ENCODE measurements at regions not wholly inside any gene's neighbourhood (a gene's known extent, or its start where the extent isn't known, plus 50 kb on each side); places are given as distances from the start of the nearest gene placed in this dataset.

- CTCF ChIA-PET = interaction anchor here (1.0 kb wide), 1 partner anchor 14 kb away, joined by 3 read pairs; no protein-coding TSS in a partner anchor
- intact Hi-C loops (cut with DNase I, micrococcal nuclease) = no loop called here
- peaks cover 15% of the 10 kb centered on the region for H3K27me3 Mint-ChIP-seq
- H3K4me1 Mint-ChIP-seq = no peaks in the 10 kb centered on the region
- no peaks in the 10 kb centered on the region for H3K36me3 Mint-ChIP-seq (ENCODE audit: low read depth)
- POLR2A ChIA-PET = no interaction called here
- H3K9me3 Mint-ChIP-seq (ENCODE audit: low read depth) = no peaks in the 10 kb centered on the region
- no peak for ATAC-seq
- DNase-seq = no peak
- no peak overlapping the region for H3K4me3 Mint-ChIP-seq
- no peak overlapping the region for H3K27ac Mint-ChIP-seq
These were observed 138.0 kb upstream of the POU2AF2 start for GRCh38 chr11:111107501-111107900.

GRCh38 chr11:111106641-111107040, 138.9 kb upstream of the POU2AF2 start:
- intact Hi-C loops (cut with DNase I, micrococcal nuclease) = no loop called here
- Mint-ChIP-seq H3K27ac (no peak overlapping the region), H3K4me1 (no peaks in the 10 kb centered on the region), H3K9me3 (ENCODE audit: low read depth) (no peaks in the 10 kb centered on the region), H3K36me3 (ENCODE audit: low read depth) (no peaks in the 10 kb centered on the region), H3K27me3 (peaks cover 12% of the 10 kb centered on the region), H3K4me3 (no peak overlapping the region)
- ATAC-seq = no peak
- ChIA-PET POLR2A (no interaction called here), CTCF (interaction anchor here (1.0 kb wide), 1 partner anchor 14 kb away, joined by 3 read pairs; no protein-coding TSS in a partner anchor)
- no peak for DNase-seq

- no peak for ATAC-seq
- intact Hi-C loops (cut with DNase I, micrococcal nuclease) = no loop called here
- POLR2A ChIA-PET = no interaction called here
- no peaks in the 10 kb centered on the region for H3K36me3 Mint-ChIP-seq (ENCODE audit: low read depth)
- CTCF ChIA-PET = no interaction called here
- no peak overlapping the region for H3K27ac Mint-ChIP-seq
- peaks cover 12% of the 10 kb centered on the region for H3K27me3 Mint-ChIP-seq
- no peaks in the 10 kb centered on the region for H3K4me1 Mint-ChIP-seq
- no peak for DNase-seq
- H3K4me3 Mint-ChIP-seq = no peak overlapping the region
- no peaks in the 10 kb centered on the region for H3K9me3 Mint-ChIP-seq (ENCODE audit: low read depth)
These were observed 140.0 kb upstream of the POU2AF2 start for GRCh38 chr11:111105566-111105965.

- H3K27me3 Mint-ChIP-seq = peaks cover 14% of the 10 kb centered on the region
- POLR2A ChIA-PET = no interaction called here
- CTCF ChIA-PET = no interaction called here
These were observed 141.3 kb upstream of the POU2AF2 start for GRCh38 chr11:111104185-111104584.

GRCh38 chr11:111101881-111102280, 143.6 kb upstream of the POU2AF2 start:
- intact Hi-C loops (cut with DNase I, micrococcal nuclease) = no loop called here
- ATAC-seq (no peak), DNase-seq (no peak)
- Mint-ChIP-seq H3K36me3 (ENCODE audit: low read depth) (no peaks in the 10 kb centered on the region), H3K4me3 (no peak overlapping the region), H3K9me3 (ENCODE audit: low read depth) (no peaks in the 10 kb centered on the region), H3K27me3 (peaks cover 15% of the 10 kb centered on the region), H3K4me1 (no peaks in the 10 kb centered on the region), H3K27ac (no peak overlapping the region)
- ChIA-PET CTCF (no interaction called here), POLR2A (no interaction called here)

More at GRCh38 chr11:111104185-111104584, 141.3 kb upstream of the POU2AF2 start:
- ATAC-seq (no peak), DNase-seq (no peak)
- Mint-ChIP-seq H3K36me3 (ENCODE audit: low read depth) (no peaks in the 10 kb centered on the region), H3K4me3 (no peak overlapping the region), H3K4me1 (no peaks in the 10 kb centered on the region), H3K27ac (no peak overlapping the region), H3K9me3 (ENCODE audit: low read depth) (no peaks in the 10 kb centered on the region)
- intact Hi-C loops (cut with DNase I, micrococcal nuclease) = no loop called here

- intact Hi-C loops (cut with DNase I, micrococcal nuclease) = no loop called here
- ATAC-seq (no peak), DNase-seq (no peak)
- H3K4me1 Mint-ChIP-seq = no peaks in the 10 kb centered on the region
- ChIA-PET CTCF (interaction anchor here (1.4 kb wide), 1 partner anchor 130 kb away, joined by 3 read pairs; no protein-coding TSS in a partner anchor), POLR2A (no interaction called here)
- no peak overlapping the region for H3K27ac Mint-ChIP-seq
- no peaks in the 10 kb centered on the region for H3K9me3 Mint-ChIP-seq (ENCODE audit: low read depth)
- H3K27me3 Mint-ChIP-seq = peaks cover 12% of the 10 kb centered on the region
- H3K4me3 Mint-ChIP-seq = no peak overlapping the region
- H3K36me3 Mint-ChIP-seq (ENCODE audit: low read depth) = no peaks in the 10 kb centered on the region
These were observed 146.4 kb upstream of the POU2AF2 start for GRCh38 chr11:111099028-111099713.

- H3K4me3 Mint-ChIP-seq = no peak overlapping the region
- intact Hi-C loops (cut with DNase I, micrococcal nuclease) = no loop called here
- H3K27me3 Mint-ChIP-seq = peaks cover 11% of the 10 kb centered on the region
- H3K9me3 Mint-ChIP-seq (ENCODE audit: low read depth) = no peaks in the 10 kb centered on the region
- ChIA-PET POLR2A (no interaction called here), CTCF (interaction anchor here (1.4 kb wide), 1 partner anchor 131 kb away, joined by 3 read pairs; no protein-coding TSS in a partner anchor)
- H3K36me3 Mint-ChIP-seq (ENCODE audit: low read depth) = no peaks in the 10 kb centered on the region
- DNase-seq (no peak), ATAC-seq (no peak)
- no peak overlapping the region for H3K27ac Mint-ChIP-seq
- H3K4me1 Mint-ChIP-seq = no peaks in the 10 kb centered on the region
These were observed 147.4 kb upstream of the POU2AF2 start for GRCh38 chr11:111098091-111098490.

- intact Hi-C loops (cut with DNase I, micrococcal nuclease) = no loop called here
- Mint-ChIP-seq H3K27ac (no peak overlapping the region), H3K27me3 (peaks cover 7% of the 10 kb centered on the region), H3K36me3 (ENCODE audit: low read depth) (no peaks in the 10 kb centered on the region), H3K9me3 (ENCODE audit: low read depth) (no peaks in the 10 kb centered on the region), H3K4me3 (no peak overlapping the region), H3K4me1 (no peaks in the 10 kb centered on the region)
- ChIA-PET POLR2A (no interaction called here), CTCF (interaction anchor here (1.0 kb wide), 1 partner anchor 8 kb away, joined by 3 read pairs; no protein-coding TSS in a partner anchor)
- no peak for ATAC-seq
- peak; percentile 9 for DNase-seq
These were observed 148.3 kb upstream of the POU2AF2 start for GRCh38 chr11:111097191-111097590.

GRCh38 chr11:111095327-111095726, 150.2 kb upstream of the POU2AF2 start:
- intact Hi-C loops (cut with DNase I, micrococcal nuclease) = no loop called here
- no peaks in the 10 kb centered on the region for H3K4me1 Mint-ChIP-seq
- POLR2A ChIA-PET = no interaction called here
- CTCF ChIA-PET = no interaction called here
- no peaks in the 10 kb centered on the region for H3K36me3 Mint-ChIP-seq (ENCODE audit: low read depth)
- no peak overlapping the region for H3K27ac Mint-ChIP-seq
- no peak for ATAC-seq
- H3K9me3 Mint-ChIP-seq (ENCODE audit: low read depth) = no peaks in the 10 kb centered on the region
- no peak for DNase-seq
- peaks cover 8% of the 10 kb centered on the region for H3K27me3 Mint-ChIP-seq
- H3K4me3 Mint-ChIP-seq = no peak overlapping the region

GRCh38 chr11:111093061-111093460, 152.5 kb upstream of the POU2AF2 start:
- H3K4me1 Mint-ChIP-seq = no peaks in the 10 kb centered on the region
- POLR2A ChIA-PET = interaction anchor here (0.6 kb wide), 1 partner anchor 105 kb away, joined by 3 read pairs; no protein-coding TSS in a partner anchor
- no peak overlapping the region for H3K4me3 Mint-ChIP-seq
- intact Hi-C loops (cut with DNase I, micrococcal nuclease) = no loop called here
- no peak for ATAC-seq
- H3K27ac Mint-ChIP-seq = no peak overlapping the region
- H3K36me3 Mint-ChIP-seq (ENCODE audit: low read depth) = no peaks in the 10 kb centered on the region
- no peaks in the 10 kb centered on the region for H3K9me3 Mint-ChIP-seq (ENCODE audit: low read depth)
- H3K27me3 Mint-ChIP-seq = peaks cover 5% of the 10 kb centered on the region
- CTCF ChIA-PET = no interaction called here
- DNase-seq = no peak

- H3K27ac Mint-ChIP-seq = no peak overlapping the region
- intact Hi-C loops (cut with DNase I, micrococcal nuclease) = no loop called here
These were observed 154.1 kb upstream of the POU2AF2 start for GRCh38 chr11:111091321-111091938.

GRCh38 chr11:111089759-111090158, 155.8 kb upstream of the POU2AF2 start:
- H3K27me3 Mint-ChIP-seq = peaks cover 8% of the 10 kb centered on the region
- no peak overlapping the region for H3K27ac Mint-ChIP-seq
- no peak for ATAC-seq
- H3K9me3 Mint-ChIP-seq (ENCODE audit: low read depth) = no peaks in the 10 kb centered on the region
- no peak overlapping the region for H3K4me3 Mint-ChIP-seq
- ChIA-PET POLR2A (no interaction called here), CTCF (no interaction called here)
- no peaks in the 10 kb centered on the region for H3K4me1 Mint-ChIP-seq
- intact Hi-C loops (cut with DNase I, micrococcal nuclease) = no loop called here
- no peaks in the 10 kb centered on the region for H3K36me3 Mint-ChIP-seq (ENCODE audit: low read depth)
- no peak for DNase-seq

More at GRCh38 chr11:111091321-111091938, 154.1 kb upstream of the POU2AF2 start:
- no peak for ATAC-seq
- Mint-ChIP-seq H3K36me3 (ENCODE audit: low read depth) (no peaks in the 10 kb centered on the region), H3K4me3 (no peak overlapping the region), H3K9me3 (ENCODE audit: low read depth) (no peaks in the 10 kb centered on the region), H3K27me3 (peaks cover 7% of the 10 kb centered on the region), H3K4me1 (no peaks in the 10 kb centered on the region)
- CTCF ChIA-PET = interaction anchor here (1.0 kb wide), 1 partner anchor 18 kb away, joined by 3 read pairs; no protein-coding TSS in a partner anchor
- DNase-seq = no peak
- POLR2A ChIA-PET = interaction anchor here (0.6 kb wide), 1 partner anchor 1483 kb away, joined by 3 read pairs; no protein-coding TSS in a partner anchor

Data from activated CD4-positive, alpha-beta T cell treated with anti-CD3 and anti-CD28 coated beads for 36 hours (primary cell).